Large intestine (tissue), 3 donors: ENCODE measurements at regions not wholly inside any gene's neighbourhood (a gene's known extent, or its start where the extent isn't known, plus 50 kb on each side); places are given as distances from the start of the nearest gene placed in this dataset.
"Not testable (repeated sequence)": the region's sequence is repeated elsewhere in the genome, so short reads cannot be mapped to it uniquely, and the experiment has no call there.

ENCODE experiments used
- DNase-seq, 2 donors: peaks; one replicate each; pipeline versions ENCODE4 v3.0.0 to v3.0.0-alpha.2; 2013
- H3K27ac ChIP-seq: one replicate; pipeline ENCODE4 v1.5.1; 2013; ENCODE audit warnings: low read length
- H3K27me3 ChIP-seq: 2 replicates; pipeline ENCODE4 v1.6.1; 2013; ENCODE audit warnings: low read length; ENCODE audit not compliant: control insufficient read depth, insufficient read depth
- H3K36me3 ChIP-seq: 2 replicates; pipeline ENCODE4 v1.6.1; 2013; ENCODE audit warnings: low read length; ENCODE audit not compliant: control insufficient read depth, insufficient read depth
- H3K4me1 ChIP-seq: one replicate; pipeline ENCODE4 v1.6.1; 2013; ENCODE audit warnings: low read length; ENCODE audit not compliant: control insufficient read depth, insufficient read depth
- H3K4me3 ChIP-seq: one replicate; pipeline ENCODE4 v1.5.1; 2013; ENCODE audit warnings: low read length
- H3K9me3 ChIP-seq: one replicate; pipeline ENCODE4 v1.6.1; 2013; ENCODE audit warnings: mild to moderate bottlenecking, low read depth, low read length, moderate library complexity; ENCODE audit not compliant: control insufficient read depth
- WGBS: methylation state at CpG from one replicate; pipeline ENCODE4 v1.1.5; 2013; ENCODE audit warnings: low lambda C conversion rate; ENCODE audit not compliant: insufficient coverage; 5-methylcytosine and 5-hydroxymethylcytosine counted together

DNA sequence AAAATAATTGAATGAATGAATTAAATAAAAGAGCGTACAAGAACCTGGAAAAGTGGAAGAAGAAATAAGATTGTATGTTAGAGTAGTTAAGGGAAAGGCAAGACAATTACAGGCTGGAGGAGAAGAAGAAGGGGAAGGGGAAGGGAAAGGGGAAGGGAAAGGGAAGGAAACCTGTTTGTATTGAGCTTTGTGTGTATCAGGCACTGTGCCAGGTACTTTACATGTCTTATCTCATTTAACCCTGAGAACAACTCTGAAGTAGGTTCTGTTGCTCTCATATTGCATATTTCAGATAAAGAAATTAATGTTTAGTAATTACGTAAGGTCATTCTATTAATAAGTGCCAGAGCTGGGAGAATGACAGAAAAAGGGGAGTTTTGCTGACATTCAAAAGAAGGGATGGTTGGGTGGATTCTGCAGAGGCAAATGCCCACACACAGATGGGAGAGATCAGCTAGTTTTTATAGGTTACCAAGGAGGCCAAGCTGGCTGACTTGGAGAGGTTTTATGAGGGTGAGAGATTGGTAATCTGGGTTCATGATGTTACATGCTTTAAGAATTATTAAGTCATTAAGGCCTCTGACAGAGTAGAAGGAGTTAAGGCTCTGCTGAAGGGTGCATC lies 92.3 kb upstream of the LCORL start:
- no peaks in the 10 kb centered on the region for H3K36me3 ChIP-seq
- 64% methylated on average over 2 of the region's 2 CpGs for WGBS
- H3K9me3 ChIP-seq, result no peaks in the 10 kb centered on the region
- H3K4me1 ChIP-seq, result peaks cover 5% of the 10 kb centered on the region
- peak in 1 of 2 donors; percentile 56 for DNase-seq
- no peak overlapping the region for H3K27ac ChIP-seq
- no peak overlapping the region for H3K4me3 ChIP-seq
- H3K27me3 ChIP-seq, result no peaks in the 10 kb centered on the region

- Histone ChIP-seq H3K9me3 (no peaks in the 10 kb centered on the region), H3K27me3 (no peaks in the 10 kb centered on the region), H3K36me3 (no peaks in the 10 kb centered on the region), H3K27ac (no peak overlapping the region), H3K4me1 (peaks cover 23% of the 10 kb centered on the region), H3K4me3 (no peak overlapping the region)
- peak; percentile 41 to 67 for DNase-seq
- WGBS, result no CpG with 5 or more reads among the region's 4 CpGs
Observed at GRCh38 chr4:18111081-18111480, 89.5 kb upstream of the LCORL start.

- DNase-seq, result peak in 1 of 2 donors; percentile 52
- no peaks in the 10 kb centered on the region for H3K36me3 ChIP-seq
- no peak overlapping the region for H3K27ac ChIP-seq
- H3K4me1 ChIP-seq, result peaks cover 33% of the 10 kb centered on the region
- no peaks in the 10 kb centered on the region for H3K27me3 ChIP-seq
- H3K9me3 ChIP-seq, result no peaks in the 10 kb centered on the region
- no CpG with 5 or more reads among the region's 6 CpGs for WGBS
- H3K4me3 ChIP-seq, result no peak overlapping the region
Observed at GRCh38 chr4:18110099-18110498, 88.5 kb upstream of the LCORL start.

DNA sequence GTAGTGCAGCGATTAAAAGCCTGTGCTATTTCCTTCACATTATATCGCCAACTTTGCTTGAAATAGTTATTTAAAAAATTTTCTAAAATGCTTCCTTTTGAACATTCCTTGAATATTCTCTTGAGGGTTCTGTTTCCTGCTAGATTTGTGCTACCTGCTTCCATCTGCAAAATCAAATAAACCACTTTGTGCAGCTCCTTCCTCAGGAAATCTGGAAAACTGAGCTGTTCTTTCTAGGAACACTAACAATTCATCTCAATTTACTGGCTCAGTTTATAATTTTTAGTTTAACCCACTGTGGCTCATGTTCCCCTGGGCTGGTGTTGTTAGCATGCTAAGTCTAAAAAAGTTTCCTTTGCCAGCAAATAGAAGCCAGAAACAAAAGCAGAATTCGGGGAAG lies 88.1 kb upstream of the LCORL start:
- Histone ChIP-seq H3K4me3 (no peak overlapping the region), H3K9me3 (no peaks in the 10 kb centered on the region), H3K27ac (no peak overlapping the region), H3K36me3 (no peaks in the 10 kb centered on the region), H3K4me1 (peaks cover 37% of the 10 kb centered on the region), H3K27me3 (no peaks in the 10 kb centered on the region)
- no peak for DNase-seq
- WGBS, result no CpG with 5 or more reads among the region's 3 CpGs

GRCh38 chr4:18107848-18108528 lies 86.4 kb upstream of the LCORL start:
- not testable (repeated sequence) for H3K27me3 ChIP-seq, H3K9me3 ChIP-seq, H3K36me3 ChIP-seq, DNase-seq, H3K4me3 ChIP-seq
- Histone ChIP-seq H3K4me1 (peaks cover 37% of the 10 kb centered on the region), H3K27ac (peak overlapping the region; percentile 79)
- 67% methylated on average over 1 of the region's 4 CpGs for WGBS

GRCh38 chr4:18106620-18107019 lies 85.1 kb upstream of the LCORL start:
- peaks cover 37% of the 10 kb centered on the region for H3K4me1 ChIP-seq
- no peaks in the 10 kb centered on the region for H3K36me3 ChIP-seq
- no peak overlapping the region for H3K4me3 ChIP-seq
- WGBS, result 52% methylated on average over 2 of the region's 5 CpGs
- H3K9me3 ChIP-seq, result no peaks in the 10 kb centered on the region
- DNase-seq, result peak; percentile 73 to 91
- H3K27ac ChIP-seq, result peak overlapping the region; percentile 79
- H3K27me3 ChIP-seq, result no peaks in the 10 kb centered on the region

GRCh38 chr4:18105030-18106011 lies 83.8 kb upstream of the LCORL start:
- no peak overlapping the region for H3K27ac ChIP-seq
- H3K4me1 ChIP-seq, result peaks cover 35% of the 10 kb centered on the region
- no peaks in the 10 kb centered on the region for H3K9me3 ChIP-seq
- no peak overlapping the region for H3K4me3 ChIP-seq
- no peaks in the 10 kb centered on the region for H3K36me3 ChIP-seq
- peak in 1 of 2 donors; percentile 54 for DNase-seq
- WGBS, result no CpG with 5 or more reads among the region's 4 CpGs
- no peaks in the 10 kb centered on the region for H3K27me3 ChIP-seq

DNA sequence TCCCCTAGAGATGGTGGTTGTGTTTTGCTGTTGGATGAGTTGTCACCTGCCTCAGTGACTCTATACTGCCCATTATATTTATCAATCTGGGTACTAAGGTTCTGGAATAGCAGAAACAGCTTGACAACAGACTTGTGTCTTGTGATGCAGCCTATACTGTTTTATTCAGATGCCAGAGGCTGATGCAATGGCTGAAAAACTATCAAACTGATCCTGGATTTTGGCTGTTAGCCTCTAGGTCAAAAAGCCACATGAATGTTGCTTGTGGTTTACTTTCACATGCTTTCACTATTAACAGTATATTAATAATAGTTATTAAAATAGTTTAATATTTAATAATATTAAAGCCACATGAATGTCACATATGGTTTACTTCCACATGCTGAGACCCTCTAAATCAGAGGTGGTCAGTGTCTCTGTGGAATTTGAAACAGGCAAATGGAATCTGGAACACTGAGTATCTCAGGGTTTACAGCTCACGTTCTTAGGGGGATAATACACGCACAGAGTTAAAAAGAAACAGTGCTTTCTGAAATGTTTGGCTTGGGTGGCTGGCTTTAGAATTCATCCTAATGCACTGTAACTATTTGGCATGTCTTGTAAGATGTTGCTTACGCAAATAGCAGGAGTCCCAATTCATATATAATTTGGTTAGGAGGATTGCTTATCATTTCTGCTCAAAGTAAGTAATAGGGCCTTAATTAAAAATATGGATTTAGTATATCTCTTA lies 82.5 kb upstream of the LCORL start:
- Histone ChIP-seq H3K9me3 (no peaks in the 10 kb centered on the region), H3K4me3 (no peak overlapping the region), H3K27ac (no peak overlapping the region), H3K4me1 (peaks cover 35% of the 10 kb centered on the region), H3K27me3 (no peaks in the 10 kb centered on the region), H3K36me3 (no peaks in the 10 kb centered on the region)
- WGBS, result no CpG with 5 or more reads among the region's 3 CpGs
- no peak for DNase-seq

GRCh38 chr4:18100657-18101056 lies 79.1 kb upstream of the LCORL start:
- no peaks in the 10 kb centered on the region for H3K36me3 ChIP-seq
- H3K27me3 ChIP-seq, result no peaks in the 10 kb centered on the region
- no peak overlapping the region for H3K4me3 ChIP-seq
- peaks cover 14% of the 10 kb centered on the region for H3K4me1 ChIP-seq
- 40% methylated on average over 1 of the region's 4 CpGs for WGBS
- DNase-seq, result peak in 1 of 2 donors; percentile 41
- no peaks in the 10 kb centered on the region for H3K9me3 ChIP-seq
- no peak overlapping the region for H3K27ac ChIP-seq

- H3K27ac ChIP-seq, H3K27me3 ChIP-seq, H3K9me3 ChIP-seq, H3K4me3 ChIP-seq, H3K4me1 ChIP-seq, DNase-seq, H3K36me3 ChIP-seq: not testable (repeated sequence)
- no CpG with 5 or more reads among the region's 6 CpGs for WGBS
Observed at GRCh38 chr4:18090447-18090846, 68.9 kb upstream of the LCORL start.
